Fibroblast of lung (primary cell): ENCODE measurements at regions not wholly inside any gene's neighbourhood (a gene's known extent, or its start where the extent isn't known, plus 50 kb on each side); places are given as distances from the start of the nearest gene placed in this dataset.
"Not testable (repeated sequence)": the region's sequence is repeated elsewhere in the genome, so short reads cannot be mapped to it uniquely, and the experiment has no call there.

Experiments used
- EZH2 ChIP-seq: IDR thresholded peaks from 2 replicates; pipeline ENCODE4 v1.5.1; 2012; ENCODE audit warnings: low read length, control low read depth, mild to moderate bottlenecking; ENCODE audit errors: missing control alignments
- TF ChIP-seq, protein P1 (sequence below), 2 donors: IDR thresholded peaks in 1 of 2; conservative IDR thresholded peaks in 1 of 2; 1 replicate in 1 of 2; 2 replicates in 1 of 2; pipeline ENCODE4 v1.5.1; 2011 to 2012; ENCODE audit warnings: low read length in 2 of 2, control low read depth in 1 of 2, inconsistent platforms in 1 of 2, low read depth in 1 of 2, mild to moderate bottlenecking in 1 of 2

DNA sequence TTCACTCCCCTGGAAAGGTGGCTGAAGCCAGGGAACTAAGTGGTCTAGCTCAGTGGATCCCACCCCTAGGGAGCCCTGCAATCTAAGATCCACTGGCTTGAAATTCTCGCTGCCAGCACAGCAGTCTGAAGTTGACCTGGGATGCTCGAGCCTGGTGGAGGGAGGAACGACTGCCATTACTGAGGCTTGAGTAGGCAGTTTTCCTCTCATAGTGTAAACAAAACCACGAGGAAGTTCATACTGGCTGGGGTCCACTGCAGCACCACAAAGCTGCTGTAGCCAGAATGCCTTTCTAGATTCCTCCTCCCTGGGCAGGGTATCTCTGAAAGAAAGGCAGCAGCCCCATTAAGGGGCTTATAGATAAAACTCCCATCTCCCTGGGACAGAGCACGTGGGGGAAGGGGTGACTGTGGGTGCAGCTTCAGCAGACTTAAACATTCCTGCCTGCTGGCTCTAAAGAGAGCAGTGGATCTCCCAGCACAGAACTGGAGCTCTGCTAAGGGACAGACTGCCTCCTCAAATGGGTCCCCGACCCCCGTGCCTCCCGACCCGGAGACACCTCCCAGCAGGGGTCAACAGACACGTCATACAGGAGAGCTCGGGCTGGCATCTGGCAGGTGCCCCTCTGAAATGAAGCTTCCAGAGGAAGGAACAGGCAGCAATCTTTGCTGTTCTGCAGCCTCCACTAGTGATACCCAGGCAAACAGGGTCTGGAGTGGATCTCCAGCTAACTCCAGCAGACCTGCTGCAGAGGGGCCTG, 117.4 kb upstream of the TENT5A start:
- TF ChIP-seq, protein P1, sequence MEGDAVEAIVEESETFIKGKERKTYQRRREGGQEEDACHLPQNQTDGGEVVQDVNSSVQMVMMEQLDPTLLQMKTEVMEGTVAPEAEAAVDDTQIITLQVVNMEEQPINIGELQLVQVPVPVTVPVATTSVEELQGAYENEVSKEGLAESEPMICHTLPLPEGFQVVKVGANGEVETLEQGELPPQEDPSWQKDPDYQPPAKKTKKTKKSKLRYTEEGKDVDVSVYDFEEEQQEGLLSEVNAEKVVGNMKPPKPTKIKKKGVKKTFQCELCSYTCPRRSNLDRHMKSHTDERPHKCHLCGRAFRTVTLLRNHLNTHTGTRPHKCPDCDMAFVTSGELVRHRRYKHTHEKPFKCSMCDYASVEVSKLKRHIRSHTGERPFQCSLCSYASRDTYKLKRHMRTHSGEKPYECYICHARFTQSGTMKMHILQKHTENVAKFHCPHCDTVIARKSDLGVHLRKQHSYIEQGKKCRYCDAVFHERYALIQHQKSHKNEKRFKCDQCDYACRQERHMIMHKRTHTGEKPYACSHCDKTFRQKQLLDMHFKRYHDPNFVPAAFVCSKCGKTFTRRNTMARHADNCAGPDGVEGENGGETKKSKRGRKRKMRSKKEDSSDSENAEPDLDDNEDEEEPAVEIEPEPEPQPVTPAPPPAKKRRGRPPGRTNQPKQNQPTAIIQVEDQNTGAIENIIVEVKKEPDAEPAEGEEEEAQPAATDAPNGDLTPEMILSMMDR (conservative IDR thresholded peaks at IDR 0.05 in 1 of 2, IDR thresholded peaks at IDR 0.05 in 1 of 2; ENCODE audit: low read depth in 1 of 2, low read length in 2 of 2), result not testable (repeated sequence)
- TF ChIP-seq EZH2, result not testable (repeated sequence)
